H1 (cell line): ENCODE measurements at regions not wholly inside any gene's neighbourhood (a gene's known extent, or its start where the extent isn't known, plus 50 kb on each side); places are given as distances from the start of the nearest gene placed in this dataset.

ENCODE experiments used
- EP300 ChIP-seq, 2 experiments: IDR thresholded peaks; 1 replicate in 1 of 2; 2 replicates in 1 of 2; pipeline ENCODE4 v1.6.1; 2011 to 2012; ENCODE audit warnings: low read depth in 2 of 2, low read length in 2 of 2, mild to moderate bottlenecking in 2 of 2, borderline replicate concordance in 1 of 2, inconsistent platforms in 1 of 2, moderate library complexity in 1 of 2
- EZH2 ChIP-seq: fragments of 200-600 bp; sonication (generic); IDR thresholded peaks from 2 replicates; pipeline ENCODE4 v1.7.1; 2012; ENCODE audit warnings: low read depth, mild to moderate bottlenecking, moderate library complexity, low read length, inconsistent platforms; ENCODE audit not compliant: severe bottlenecking
- KDM5A ChIP-seq: fragments of 200-600 bp; IDR thresholded peaks from 2 replicates; pipeline ENCODE4 v1.7.1; 2012; ENCODE audit warnings: mild to moderate bottlenecking, low read length, inconsistent platforms, mixed read lengths

- TF ChIP-seq EP300 (IDR thresholded peaks at IDR 0.05; ENCODE audit: borderline replicate concordance in 1 of 2, low read depth in 2 of 2, low read length in 2 of 2) = no peak
- no peak for TF ChIP-seq KDM5A
- no peak for TF ChIP-seq EZH2
These were observed 1313.3 kb downstream of the ROBO2 start (continued) for GRCh38 chr3:78353231-78353630.
